ENCODE measurements at regions not wholly inside any gene's neighbourhood (a gene's known extent, or its start where the extent isn't known, plus 50 kb on each side); places are given as distances from the start of the nearest gene placed in this dataset.

- no peak for TF ChIP-seq CTCF (IDR thresholded peaks at IDR 0.05)
- 100% methylated on average over 1 of the region's 5 CpGs for WGBS (ENCODE audit: insufficient coverage)
- no peaks in the 10 kb centered on the region for H3K79me2 ChIP-seq (ENCODE audit: insufficient read depth, low read length)
- no peaks in the 10 kb centered on the region for H3K36me3 Mint-ChIP-seq
- no peak for DNase-seq
- peaks cover 0 to 10% (median 3%) of the 10 kb centered on the region in 7 donors for H3K9me3 Mint-ChIP-seq
- H3K4me3 Mint-ChIP-seq = no peak overlapping the region
- H3K27ac Mint-ChIP-seq = no peak overlapping the region
- no peaks in the 10 kb centered on the region for H3K36me3 ChIP-seq (replicated peaks in 1 of 2; ENCODE audit: control insufficient read depth in 1 of 2, insufficient read depth in 2 of 2, low read length in 2 of 2)
- no peak overlapping the region for H3K27ac ChIP-seq (ENCODE audit: low read depth in 1 of 2, low read length in 2 of 2)
- intact Hi-C loops (cut with micrococcal nuclease) = no loop called here
- H3K27me3 Mint-ChIP-seq (ENCODE audit: low read depth in 3 of 3) = peaks cover 3 to 6% (median 4%) of the 10 kb centered on the region in 3 donors
- no peaks in the 10 kb centered on the region for H3K27me3 ChIP-seq (ENCODE audit: control insufficient read depth in 2 of 2, insufficient read depth in 2 of 2, low read length in 2 of 2)
- H3K4me1 ChIP-seq (ENCODE audit: control insufficient read depth in 1 of 2, insufficient read depth in 2 of 2, low read length in 2 of 2) = no peaks in the 10 kb centered on the region
- H2AFZ ChIP-seq (ENCODE audit: insufficient read depth, low read depth, low read length, poor library complexity, severe bottlenecking) = no peak overlapping the region
- H3K9me3 ChIP-seq (replicated peaks in 1 of 2; ENCODE audit: control insufficient read depth in 1 of 2, insufficient read depth in 1 of 2, low read length in 2 of 2) = no peaks in the 10 kb centered on the region
- no peak overlapping the region for H3K4me2 ChIP-seq (replicated peaks; ENCODE audit: extremely low read depth, low read length, poor library complexity, severe bottlenecking)
- H3K4me3 ChIP-seq (replicated peaks in 1 of 3; ENCODE audit: low read depth in 2 of 3, low read length in 3 of 3) = no peak overlapping the region
- no peaks in the 10 kb centered on the region for H3K4me1 Mint-ChIP-seq
- H4K20me1 ChIP-seq (ENCODE audit: insufficient read depth, low read length) = no peaks in the 10 kb centered on the region
- no peak overlapping the region for H3K9ac ChIP-seq (ENCODE audit: insufficient read depth, low read length, poor library complexity, severe bottlenecking)
Observed at GRCh38 chr17:30586818-30587595, 109.8 kb downstream of the GOSR1 start.

GRCh38 chr17:30584810-30585209 lies 107.6 kb downstream of the GOSR1 start:
- no peaks in the 10 kb centered on the region for H3K36me3 Mint-ChIP-seq
- WGBS (ENCODE audit: insufficient coverage) = 89% methylated on average over 4 of the region's 5 CpGs

More at GRCh38 chr17:30584810-30585209, 107.6 kb downstream of the GOSR1 start:
- no peak for DNase-seq
- Histone ChIP-seq H3K4me3 (replicated peaks in 1 of 3; ENCODE audit: low read depth in 2 of 3, low read length in 3 of 3) (no peak overlapping the region), H3K27me3 (ENCODE audit: control insufficient read depth in 2 of 2, insufficient read depth in 2 of 2, low read length in 2 of 2) (no peaks in the 10 kb centered on the region), H3K4me2 (replicated peaks; ENCODE audit: extremely low read depth, low read length, poor library complexity, severe bottlenecking) (no peak overlapping the region), H3K36me3 (replicated peaks in 1 of 2; ENCODE audit: control insufficient read depth in 1 of 2, insufficient read depth in 2 of 2, low read length in 2 of 2) (no peaks in the 10 kb centered on the region), H3K27ac (ENCODE audit: low read depth in 1 of 2, low read length in 2 of 2) (no peak overlapping the region), H3K79me2 (ENCODE audit: insufficient read depth, low read length) (no peaks in the 10 kb centered on the region), H2AFZ (ENCODE audit: insufficient read depth, low read depth, low read length, poor library complexity, severe bottlenecking) (no peak overlapping the region), H3K4me1 (ENCODE audit: control insufficient read depth in 1 of 2, insufficient read depth in 2 of 2, low read length in 2 of 2) (no peaks in the 10 kb centered on the region), H3K9ac (ENCODE audit: insufficient read depth, low read length, poor library complexity, severe bottlenecking) (no peak overlapping the region), H4K20me1 (ENCODE audit: insufficient read depth, low read length) (no peaks in the 10 kb centered on the region), H3K9me3 (replicated peaks in 1 of 2; ENCODE audit: control insufficient read depth in 1 of 2, insufficient read depth in 1 of 2, low read length in 2 of 2) (no peaks in the 10 kb centered on the region)
- no peak overlapping the region for H3K4me3 Mint-ChIP-seq
- intact Hi-C loops (cut with micrococcal nuclease) = no loop called here
- H3K4me1 Mint-ChIP-seq = no peaks in the 10 kb centered on the region
- no peak overlapping the region for H3K27ac Mint-ChIP-seq
- TF ChIP-seq CTCF (IDR thresholded peaks at IDR 0.05) = no peak
- peaks cover 3 to 6% (median 4%) of the 10 kb centered on the region in 3 donors for H3K27me3 Mint-ChIP-seq (ENCODE audit: low read depth in 3 of 3)
- H3K9me3 Mint-ChIP-seq = peaks cover 0 to 10% (median 3%) of the 10 kb centered on the region in 7 donors
